Esophagus muscularis mucosa (tissue), 3 donors: ENCODE measurements at regions not wholly inside any gene's neighbourhood (a gene's known extent, or its start where the extent isn't known, plus 50 kb on each side); places are given as distances from the start of the nearest gene placed in this dataset.

Source experiments
- POLR2A ChIP-seq: fragments of 450-650 bp; IDR thresholded peaks from one replicate; pipeline ENCODE4 v1.6.1; 2017; ENCODE audit warnings: antibody characterized with exemption, moderate library complexity, mild to moderate bottlenecking, low read depth
- POLR2AphosphoS5 ChIP-seq, 2 donors: sonication (generic); formaldehyde crosslinking; IDR thresholded peaks; one replicate each; pipeline ENCODE4 v1.6.1; 2017; ENCODE audit warnings: antibody characterized with exemption in 2 of 2
- TF ChIP-seq, protein P1 (sequence below), 3 experiments: fragments of 200-600 bp in 2 of 3; fragments of 450-650 bp in 1 of 3; sonication (generic) in 2 of 3; IDR thresholded peaks; one replicate each; pipeline ENCODE4 v1.5.1; 2017 to 2019; ENCODE audit warnings: antibody characterized with exemption in 3 of 3, mild to moderate bottlenecking in 2 of 3, moderate library complexity in 1 of 3

GRCh38 chr18:38386146-38386545 lies 820.5 kb upstream of the CELF4 start:
- TF ChIP-seq, protein P1, sequence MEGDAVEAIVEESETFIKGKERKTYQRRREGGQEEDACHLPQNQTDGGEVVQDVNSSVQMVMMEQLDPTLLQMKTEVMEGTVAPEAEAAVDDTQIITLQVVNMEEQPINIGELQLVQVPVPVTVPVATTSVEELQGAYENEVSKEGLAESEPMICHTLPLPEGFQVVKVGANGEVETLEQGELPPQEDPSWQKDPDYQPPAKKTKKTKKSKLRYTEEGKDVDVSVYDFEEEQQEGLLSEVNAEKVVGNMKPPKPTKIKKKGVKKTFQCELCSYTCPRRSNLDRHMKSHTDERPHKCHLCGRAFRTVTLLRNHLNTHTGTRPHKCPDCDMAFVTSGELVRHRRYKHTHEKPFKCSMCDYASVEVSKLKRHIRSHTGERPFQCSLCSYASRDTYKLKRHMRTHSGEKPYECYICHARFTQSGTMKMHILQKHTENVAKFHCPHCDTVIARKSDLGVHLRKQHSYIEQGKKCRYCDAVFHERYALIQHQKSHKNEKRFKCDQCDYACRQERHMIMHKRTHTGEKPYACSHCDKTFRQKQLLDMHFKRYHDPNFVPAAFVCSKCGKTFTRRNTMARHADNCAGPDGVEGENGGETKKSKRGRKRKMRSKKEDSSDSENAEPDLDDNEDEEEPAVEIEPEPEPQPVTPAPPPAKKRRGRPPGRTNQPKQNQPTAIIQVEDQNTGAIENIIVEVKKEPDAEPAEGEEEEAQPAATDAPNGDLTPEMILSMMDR (IDR thresholded peaks at IDR 0.05) = no peak
- TF ChIP-seq POLR2A = no peak
- TF ChIP-seq POLR2AphosphoS5 (IDR thresholded peaks at IDR 0.05) = no peak
